ENCODE measurements at regions not wholly inside any gene's neighbourhood (a gene's known extent, or its start where the extent isn't known, plus 50 kb on each side); places are given as distances from the start of the nearest gene placed in this dataset.
"Not testable (repeated sequence)": the region's sequence is repeated elsewhere in the genome, so short reads cannot be mapped to it uniquely, and the experiment has no call there.

DNA sequence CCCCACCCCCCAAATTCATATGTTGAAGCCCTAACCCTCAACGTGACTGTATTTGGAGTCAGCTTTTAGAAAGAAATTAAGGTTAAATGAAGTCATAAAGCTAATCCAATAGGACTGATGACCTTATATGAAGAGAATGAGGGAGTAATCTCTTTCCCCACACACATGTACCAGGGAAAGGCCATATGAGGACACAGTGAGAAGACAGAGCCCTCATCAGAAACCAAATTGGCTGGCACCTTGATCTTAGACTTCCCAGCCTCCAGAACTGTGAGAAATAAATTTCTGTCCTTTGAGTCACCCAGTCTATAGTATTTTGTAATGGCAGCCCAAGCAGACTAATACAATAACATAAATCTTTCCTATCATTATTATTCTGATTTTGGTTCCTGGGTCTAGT is 194.7 kb upstream of the NANOGP8 start:
- no peak for TF ChIP-seq CTCF (IDR thresholded peaks at IDR 0.05)
- Histone ChIP-seq H3K4me1 (no peaks in the 10 kb centered on the region), H3K9ac (no peak overlapping the region), H3K27ac (no peak overlapping the region), H3K79me2 (no peaks in the 10 kb centered on the region), H3K9me3 (ENCODE audit: control insufficient read depth, low read length) (no peaks in the 10 kb centered on the region), H3K27me3 (ENCODE audit: control insufficient read depth, insufficient read depth, low read length) (no peaks in the 10 kb centered on the region), H3K36me3 (ENCODE audit: control insufficient read depth, insufficient read depth, low read length) (no peaks in the 10 kb centered on the region), H2AFZ (no peak overlapping the region), H3K4me3 (ENCODE audit: low read depth, low read length) (no peak overlapping the region), H3K4me2 (ENCODE audit: low read length) (no peak overlapping the region)

DNA sequence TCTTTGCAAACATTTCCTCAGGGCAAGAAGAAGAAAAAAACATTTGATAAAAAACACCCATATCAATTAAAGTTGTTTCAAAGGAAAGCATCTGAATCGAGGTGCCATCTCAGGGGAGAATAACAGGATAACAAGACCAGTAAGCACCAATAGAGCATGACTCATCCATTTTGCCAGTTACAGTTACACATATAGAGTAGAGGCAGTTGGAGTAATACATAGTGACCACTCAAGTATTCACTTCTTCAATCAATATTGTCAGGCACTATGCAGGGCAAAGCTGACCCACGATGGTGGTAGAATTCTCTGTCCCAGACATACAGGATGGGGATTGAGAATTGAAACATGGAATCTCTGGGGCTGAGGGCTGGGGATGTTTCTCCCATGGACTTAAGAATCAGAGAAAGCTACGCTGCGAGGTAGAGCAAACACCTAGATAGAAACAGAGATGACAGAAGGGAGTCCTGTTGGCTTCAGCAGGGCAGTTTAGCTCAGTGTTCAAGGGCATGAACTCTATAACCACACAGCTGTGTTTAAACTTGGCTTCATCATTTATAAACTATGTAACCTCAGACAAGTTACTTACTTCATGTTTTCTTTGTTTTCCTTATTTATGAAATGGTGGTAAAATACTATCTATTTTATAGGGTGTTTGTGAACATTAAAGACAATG is 186.4 kb upstream of the NANOGP8 start:
- Histone ChIP-seq H3K9ac (no peak overlapping the region), H3K36me3 (ENCODE audit: control insufficient read depth, insufficient read depth, low read length) (no peaks in the 10 kb centered on the region), H3K27me3 (ENCODE audit: control insufficient read depth, insufficient read depth, low read length) (no peaks in the 10 kb centered on the region), H3K4me2 (ENCODE audit: low read length) (no peak overlapping the region), H2AFZ (no peak overlapping the region), H3K9me3 (ENCODE audit: control insufficient read depth, low read length) (no peaks in the 10 kb centered on the region), H3K27ac (no peak overlapping the region), H3K79me2 (no peaks in the 10 kb centered on the region), H3K4me1 (no peaks in the 10 kb centered on the region), H3K4me3 (ENCODE audit: low read depth, low read length) (no peak overlapping the region)
- no peak for TF ChIP-seq CTCF (IDR thresholded peaks at IDR 0.05)

GRCh38 chr15:35260941-35261340 is 175.8 kb upstream of the NANOGP8 start:
- H3K36me3 ChIP-seq (ENCODE audit: control insufficient read depth, insufficient read depth, low read length) = no peaks in the 10 kb centered on the region
- no peak for TF ChIP-seq CTCF (IDR thresholded peaks at IDR 0.05)

DNA sequence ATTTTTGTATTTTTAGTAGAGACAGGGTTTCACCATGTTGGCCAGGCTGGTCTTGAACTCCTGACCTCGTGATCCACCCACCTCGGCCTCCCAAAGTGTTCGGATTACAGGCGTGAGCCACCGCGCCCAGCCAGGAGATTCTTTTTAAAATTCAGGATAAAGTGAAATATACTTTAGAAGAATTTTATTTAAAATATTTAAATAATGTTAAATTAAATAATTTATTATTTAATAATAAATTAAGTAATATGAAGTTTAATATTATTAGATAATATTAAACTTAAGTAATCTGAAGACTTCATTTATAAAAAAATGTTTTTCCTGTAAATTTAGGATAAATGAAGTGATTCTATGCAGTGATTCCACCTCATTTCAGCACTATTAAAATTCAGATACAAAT is 175.2 kb upstream of the NANOGP8 start:
- H3K9me3 ChIP-seq (ENCODE audit: control insufficient read depth, low read length) = not testable (repeated sequence)

More at GRCh38 chr15:35260941-35261340, 175.8 kb upstream of the NANOGP8 start:
- Histone ChIP-seq H3K4me1 (no peaks in the 10 kb centered on the region), H3K27ac (no peak overlapping the region), H2AFZ (no peak overlapping the region), H3K27me3 (ENCODE audit: control insufficient read depth, insufficient read depth, low read length) (no peaks in the 10 kb centered on the region), H3K79me2 (no peaks in the 10 kb centered on the region), H3K9me3 (ENCODE audit: control insufficient read depth, low read length) (no peaks in the 10 kb centered on the region), H3K4me2 (ENCODE audit: low read length) (no peak overlapping the region), H3K4me3 (ENCODE audit: low read depth, low read length) (no peak overlapping the region), H3K9ac (no peak overlapping the region)

DNA sequence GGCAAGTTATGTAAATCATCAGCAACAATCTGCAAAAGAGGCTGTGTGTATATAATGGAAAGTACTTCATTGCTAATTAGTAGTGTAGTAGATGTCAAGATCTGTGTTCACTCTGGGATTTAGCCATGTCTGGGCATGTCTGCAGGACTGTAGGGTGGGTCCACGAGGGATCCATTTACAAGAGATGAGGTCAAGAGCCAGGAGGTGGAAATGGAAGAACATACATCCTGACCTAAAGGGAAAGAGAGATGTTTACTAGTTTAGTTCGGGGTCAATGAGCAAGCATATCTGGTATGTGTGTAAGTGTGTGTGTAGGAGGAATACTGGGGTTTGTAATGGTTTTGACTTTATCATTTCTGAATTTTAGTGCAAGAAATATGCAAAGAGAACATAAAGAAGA is 171.5 kb upstream of the NANOGP8 start:
- Histone ChIP-seq H3K36me3 (ENCODE audit: control insufficient read depth, insufficient read depth, low read length) (no peaks in the 10 kb centered on the region), H3K4me1 (no peaks in the 10 kb centered on the region), H3K9me3 (ENCODE audit: control insufficient read depth, low read length) (no peaks in the 10 kb centered on the region), H3K27ac (no peak overlapping the region), H3K9ac (no peak overlapping the region), H2AFZ (no peak overlapping the region), H3K27me3 (ENCODE audit: control insufficient read depth, insufficient read depth, low read length) (no peaks in the 10 kb centered on the region), H3K4me3 (ENCODE audit: low read depth, low read length) (no peak overlapping the region), H3K4me2 (ENCODE audit: low read length) (no peak overlapping the region), H3K79me2 (no peaks in the 10 kb centered on the region)
- no peak for TF ChIP-seq CTCF (IDR thresholded peaks at IDR 0.05)

More for the DNA sequence above, 175.2 kb upstream of the NANOGP8 start:
- not testable (repeated sequence) for H2AFZ ChIP-seq; H3K4me1 ChIP-seq; H3K36me3 ChIP-seq (ENCODE audit: control insufficient read depth, insufficient read depth, low read length); H3K9ac ChIP-seq; H3K79me2 ChIP-seq; H3K4me2 ChIP-seq (ENCODE audit: low read length); H3K27me3 ChIP-seq (ENCODE audit: control insufficient read depth, insufficient read depth, low read length); H3K4me3 ChIP-seq (ENCODE audit: low read depth, low read length); H3K27ac ChIP-seq
